GM19467 (cell line): ENCODE measurements at regions not wholly inside any gene's neighbourhood (a gene's known extent, or its start where the extent isn't known, plus 50 kb on each side); places are given as distances from the start of the nearest gene placed in this dataset.
A peak's percentile ranks its signal among the peaks of the same experiment; 100 is the strongest.
"Not testable (repeated sequence)": the region's sequence is repeated elsewhere in the genome, so short reads cannot be mapped to it uniquely, and the experiment has no call there.

Experiments used
- ATAC-seq: cut with Tn5 transposase; IDR thresholded peaks from one replicate; pipeline ENCODE4 v1.9.1; 2021; ENCODE audit warnings: mild to moderate bottlenecking, moderate library complexity; ENCODE audit not compliant: unreplicated experiment

- no peak for ATAC-seq
Measured at GRCh38 chr9:72471096-72471495, 50.3 kb upstream of the TMC1 start.

GRCh38 chr9:72467766-72468738 is 53.4 kb upstream of the TMC1 start:
- no peak for ATAC-seq

GRCh38 chr9:72465593-72465984 is 55.8 kb upstream of the TMC1 start:
- no peak for ATAC-seq

- ATAC-seq = no peak
Measured at GRCh38 chr9:72464857-72465592, 56.4 kb upstream of the TMC1 start.

- ATAC-seq = no peak
Measured at GRCh38 chr9:72462340-72462739, 59.1 kb upstream of the TMC1 start.

GRCh38 chr9:72460342-72461312 is 60.8 kb upstream of the TMC1 start:
- no peak for ATAC-seq

GRCh38 chr9:72459308-72459707 is 62.1 kb upstream of the TMC1 start:
- ATAC-seq = no peak

GRCh38 chr9:72458153-72458552 is 63.3 kb upstream of the TMC1 start:
- ATAC-seq = no peak

GRCh38 chr9:72457366-72457765 is 64.0 kb upstream of the TMC1 start:
- ATAC-seq = no peak

- ATAC-seq = no peak
Measured at GRCh38 chr9:72454871-72455491, 66.4 kb upstream of the TMC1 start.

- ATAC-seq = no peak
Measured at GRCh38 chr9:72453797-72454196, 67.6 kb upstream of the TMC1 start.

GRCh38 chr9:72446241-72446640 is 75.2 kb upstream of the TMC1 start:
- ATAC-seq = not testable (repeated sequence)

GRCh38 chr9:72445306-72445995 is 76.0 kb upstream of the TMC1 start:
- no peak for ATAC-seq

GRCh38 chr9:72444435-72444834 is 77.0 kb upstream of the TMC1 start:
- no peak for ATAC-seq

GRCh38 chr9:72443855-72444254 is 77.6 kb upstream of the TMC1 start:
- peak; percentile 92 for ATAC-seq

GRCh38 chr9:72441848-72442607 is 77.0 kb upstream of the ZFAND5 start:
- ATAC-seq = no peak

GRCh38 chr9:72440992-72441847 is 76.2 kb upstream of the ZFAND5 start:
- ATAC-seq = no peak

- ATAC-seq = no peak
Measured at GRCh38 chr9:72440378-72440777, 75.4 kb upstream of the ZFAND5 start.
